Chondrocyte (in vitro differentiated cells): ENCODE measurements at regions not wholly inside any gene's neighbourhood (a gene's known extent, or its start where the extent isn't known, plus 50 kb on each side); places are given as distances from the start of the nearest gene placed in this dataset.

ENCODE experiments used
- DNase-seq: peaks from one replicate; pipeline ENCODE4 v3.0.0; 2021; ENCODE audit warnings: mixed read lengths, low spot score
- H3K27ac Mint-ChIP-seq: one replicate; pipeline ENCODE4 v1.8.0; 2021; ENCODE audit warnings: mild to moderate bottlenecking, moderate library complexity, mixed read lengths; ENCODE audit not compliant: unreplicated experiment
- H3K27me3 Mint-ChIP-seq: 2 replicates; pipeline ENCODE4 v1.8.0; 2021; ENCODE audit warnings: low read depth, mixed read lengths
- H3K36me3 Mint-ChIP-seq: 2 replicates; pipeline ENCODE4 v1.8.0; 2021; ENCODE audit warnings: low read depth, mixed read lengths
- H3K4me1 Mint-ChIP-seq: 2 replicates; pipeline ENCODE4 v1.8.0; 2021; ENCODE audit warnings: low read depth, mild to moderate bottlenecking, mixed read lengths
- H3K4me3 Mint-ChIP-seq: one replicate; pipeline ENCODE4 v1.8.0; 2021; ENCODE audit warnings: mild to moderate bottlenecking, moderate library complexity, mixed read lengths; ENCODE audit not compliant: unreplicated experiment
- H3K9me3 Mint-ChIP-seq: 2 replicates; pipeline ENCODE4 v1.8.0; 2021; ENCODE audit warnings: low read depth, mixed read lengths
- TF ChIP-seq, protein P1 (sequence below): fragments of 200-600 bp; sonication (generic); IDR thresholded peaks from 2 replicates; pipeline ENCODE4 v1.5.0; 2021; ENCODE audit warnings: antibody characterized with exemption, mild to moderate bottlenecking, moderate library complexity

DNA sequence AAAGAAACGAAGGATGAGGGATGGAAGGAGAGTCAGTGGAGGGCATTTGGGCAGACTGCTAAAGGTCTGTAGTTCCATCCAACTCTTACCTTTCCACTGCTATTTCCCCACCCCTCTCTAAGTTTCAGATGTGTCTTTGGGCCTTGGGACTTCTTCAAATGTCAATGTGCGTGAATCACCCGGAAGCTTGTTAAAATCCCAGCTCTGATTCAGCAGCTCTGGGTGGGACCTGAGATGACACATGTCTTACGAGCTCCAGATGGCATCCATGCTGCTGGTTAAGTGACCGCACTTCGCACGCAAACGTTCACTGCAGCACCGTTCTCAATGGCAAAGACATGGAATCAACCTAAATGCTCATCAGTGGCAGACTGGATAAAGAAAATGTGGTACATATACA lies 309.9 kb downstream of the VRK1 start:
- Mint-ChIP-seq H3K9me3 (peaks cover 18% of the 10 kb centered on the region), H3K4me1 (no peaks in the 10 kb centered on the region), H3K36me3 (no peaks in the 10 kb centered on the region), H3K4me3 (no peak overlapping the region), H3K27ac (no peak overlapping the region), H3K27me3 (peaks cover 6% of the 10 kb centered on the region)
- no peak for DNase-seq
- TF ChIP-seq, protein P1, sequence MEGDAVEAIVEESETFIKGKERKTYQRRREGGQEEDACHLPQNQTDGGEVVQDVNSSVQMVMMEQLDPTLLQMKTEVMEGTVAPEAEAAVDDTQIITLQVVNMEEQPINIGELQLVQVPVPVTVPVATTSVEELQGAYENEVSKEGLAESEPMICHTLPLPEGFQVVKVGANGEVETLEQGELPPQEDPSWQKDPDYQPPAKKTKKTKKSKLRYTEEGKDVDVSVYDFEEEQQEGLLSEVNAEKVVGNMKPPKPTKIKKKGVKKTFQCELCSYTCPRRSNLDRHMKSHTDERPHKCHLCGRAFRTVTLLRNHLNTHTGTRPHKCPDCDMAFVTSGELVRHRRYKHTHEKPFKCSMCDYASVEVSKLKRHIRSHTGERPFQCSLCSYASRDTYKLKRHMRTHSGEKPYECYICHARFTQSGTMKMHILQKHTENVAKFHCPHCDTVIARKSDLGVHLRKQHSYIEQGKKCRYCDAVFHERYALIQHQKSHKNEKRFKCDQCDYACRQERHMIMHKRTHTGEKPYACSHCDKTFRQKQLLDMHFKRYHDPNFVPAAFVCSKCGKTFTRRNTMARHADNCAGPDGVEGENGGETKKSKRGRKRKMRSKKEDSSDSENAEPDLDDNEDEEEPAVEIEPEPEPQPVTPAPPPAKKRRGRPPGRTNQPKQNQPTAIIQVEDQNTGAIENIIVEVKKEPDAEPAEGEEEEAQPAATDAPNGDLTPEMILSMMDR = no peak

DNA sequence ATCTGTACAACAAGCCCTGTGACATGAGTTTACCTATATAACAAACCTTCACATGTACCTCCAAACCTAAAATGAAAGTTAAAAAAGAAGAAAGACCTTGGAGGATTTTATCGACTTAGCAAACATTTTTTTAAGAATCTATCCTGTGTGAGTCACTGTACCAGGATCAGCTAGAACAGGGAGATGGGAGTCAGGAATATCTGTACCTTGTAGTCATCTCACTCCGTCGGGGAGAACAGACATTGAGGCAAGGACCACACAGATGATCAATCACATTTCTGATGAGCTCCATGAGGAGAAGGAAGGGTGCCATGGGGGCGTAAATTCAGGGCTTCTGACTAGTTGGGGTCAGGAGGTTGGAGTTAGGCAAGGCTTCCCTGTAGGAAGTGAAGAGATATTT lies 310.6 kb downstream of the VRK1 start:
- Mint-ChIP-seq H3K27me3 (peaks cover 6% of the 10 kb centered on the region), H3K27ac (no peak overlapping the region), H3K4me1 (no peaks in the 10 kb centered on the region), H3K9me3 (peaks cover 18% of the 10 kb centered on the region), H3K4me3 (no peak overlapping the region), H3K36me3 (no peaks in the 10 kb centered on the region)
- TF ChIP-seq, protein P1 = no peak
- DNase-seq = no peak

DNA sequence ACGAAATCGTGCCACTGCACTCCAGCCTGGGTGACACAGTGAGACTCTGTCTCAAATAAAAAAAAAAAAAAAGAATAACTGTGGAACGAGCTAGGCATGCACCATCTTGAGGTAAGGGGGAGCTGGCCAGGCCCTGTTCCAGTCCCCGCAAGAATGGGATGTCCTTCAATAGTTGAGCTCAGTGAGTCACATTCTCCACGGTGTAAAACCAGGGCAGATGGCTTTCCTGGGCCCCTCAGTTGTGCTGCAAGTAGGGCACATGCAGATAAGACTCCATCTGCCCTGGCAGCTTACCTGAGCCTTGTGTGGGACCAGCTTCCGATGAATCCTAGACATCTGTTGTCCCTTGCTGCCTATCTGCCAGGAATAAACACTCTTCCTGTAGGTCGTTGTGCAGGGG lies 312.1 kb downstream of the VRK1 start:
- H3K9me3 Mint-ChIP-seq = peaks cover 18% of the 10 kb centered on the region
- TF ChIP-seq, protein P1 = no peak
- DNase-seq = no peak
- H3K4me1 Mint-ChIP-seq = no peaks in the 10 kb centered on the region
- no peak overlapping the region for H3K27ac Mint-ChIP-seq
- H3K4me3 Mint-ChIP-seq = no peak overlapping the region
- no peaks in the 10 kb centered on the region for H3K36me3 Mint-ChIP-seq
- peaks cover 6% of the 10 kb centered on the region for H3K27me3 Mint-ChIP-seq

DNA sequence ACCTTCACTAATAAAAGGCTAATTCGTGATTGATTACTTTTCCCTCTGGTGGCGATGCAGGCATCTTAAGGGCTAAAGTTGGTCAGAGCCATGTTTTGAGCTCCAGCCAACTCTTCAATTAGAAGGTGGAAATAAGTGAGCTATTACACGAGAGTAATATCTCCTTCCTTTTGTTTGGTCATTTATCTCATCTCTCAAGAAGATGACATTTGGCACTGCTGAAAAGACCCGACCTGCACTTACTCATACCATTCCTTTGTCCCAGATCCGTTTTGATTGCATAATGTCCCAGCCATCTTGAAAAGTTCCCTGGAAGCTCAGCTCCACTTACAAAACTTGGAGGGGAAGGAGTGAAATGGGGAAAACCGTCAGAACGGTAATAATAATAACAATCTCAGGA lies 316.2 kb downstream of the VRK1 start:
- Mint-ChIP-seq H3K27ac (no peak overlapping the region), H3K9me3 (peaks cover 12% of the 10 kb centered on the region), H3K36me3 (no peaks in the 10 kb centered on the region), H3K4me1 (no peaks in the 10 kb centered on the region), H3K4me3 (no peak overlapping the region), H3K27me3 (peaks cover 7% of the 10 kb centered on the region)
- TF ChIP-seq, protein P1 = no peak
- no peak for DNase-seq

DNA sequence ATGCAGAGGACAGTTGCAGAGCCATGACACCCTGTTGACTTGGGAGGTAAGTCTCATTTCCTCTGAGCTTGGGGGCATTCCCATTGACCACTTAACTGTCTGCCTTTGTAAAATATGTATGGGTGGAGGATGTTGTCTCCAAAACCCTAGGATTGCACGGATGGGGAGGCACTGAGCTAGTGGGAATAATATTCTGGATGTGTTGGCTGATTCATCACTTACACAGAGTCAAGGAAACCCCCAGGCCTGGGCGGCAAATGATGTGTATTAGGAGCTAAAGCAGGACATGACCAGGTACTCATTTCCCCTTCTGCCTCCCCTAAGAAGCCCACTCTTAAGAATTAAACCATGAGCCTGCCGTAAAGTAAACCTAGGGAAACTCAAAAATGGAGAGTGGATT lies 319.4 kb downstream of the VRK1 start:
- TF ChIP-seq, protein P1 = no peak
- no peaks in the 10 kb centered on the region for H3K9me3 Mint-ChIP-seq
- no peaks in the 10 kb centered on the region for H3K36me3 Mint-ChIP-seq
- no peak overlapping the region for H3K27ac Mint-ChIP-seq
- DNase-seq = no peak
- H3K4me3 Mint-ChIP-seq = no peak overlapping the region
- H3K4me1 Mint-ChIP-seq = no peaks in the 10 kb centered on the region
- peaks cover 7% of the 10 kb centered on the region for H3K27me3 Mint-ChIP-seq
